K562 (cell line): ENCODE measurements at regions not wholly inside any gene's neighbourhood (a gene's known extent, or its start where the extent isn't known, plus 50 kb on each side); places are given as distances from the start of the nearest gene placed in this dataset.

Experiments used
- ATAC-seq: fragments of 200-7000 bp; cut with Tn5 transposase; 3 replicates; pipeline ENCODE4 v1.9.1; 2020; ENCODE audit warnings: moderate library complexity
- BruUV-seq: library from RNA; stranded (reverse); fragments of 400-500 nt; replicated peaks from 2 replicates; lab custom pipeline; 2021; lab: Mats Ljungman, UMichigan
- CTCF ChIA-PET: fragments of 300-600 bp; formaldehyde crosslinking; extraction: SDS; loops from one replicate; lab custom pipeline; 2021; ENCODE audit warnings: low intra/inter-chr PET ratio; lab: Yijun Ruan, JAX
- POLR2A ChIA-PET: fragments of 300-600, 350-650 bp; sonication (Branson Sonifier 250); formaldehyde crosslinking; extraction: SDS; loops from one replicate; lab custom pipeline; 2021; ENCODE audit warnings: antibody characterized with exemption, inconsistent platforms; lab: Yijun Ruan, JAX
- DNase-seq, 4 experiments: peaks; one replicate each; pipeline versions ENCODE4 v3.0.0 to v3.0.0-alpha.2; 2011 to 2018; ENCODE audit warnings: low spot score in 3 of 4, mixed read lengths in 3 of 4; ENCODE audit errors: extremely low read depth in 1 of 4
- FAIRE-seq: peaks from 2 replicates; lab custom pipeline; 2011; peaks lifted over from hg19 to GRCh38; lab: Jason Lieb, UNC
- H2AFZ ChIP-seq: 2 replicates; pipeline ENCODE4 v1.6.0; 2011; ENCODE audit warnings: low read depth, low read length, control low read depth, inconsistent platforms
- H3K27ac ChIP-seq: fragments of 200-600 bp; 3 replicates; pipeline ENCODE4 v1.8.0; 2011; ENCODE audit warnings: low read depth, mild to moderate bottlenecking, control low read depth, inconsistent platforms, low read length, moderate library complexity, mixed read lengths; ENCODE audit errors: extremely low read depth
- H3K27me3 ChIP-seq, 2 experiments: fragments of 300-600 bp in 1 of 2; 2 replicates in 1 of 2; 3 replicates in 1 of 2; pipeline versions ENCODE4 v1.6.0 to v1.8.0; 2011; ENCODE audit warnings: inconsistent platforms in 2 of 2, low read length in 2 of 2, mild to moderate bottlenecking in 1 of 2, mixed read lengths in 1 of 2, moderate library complexity in 1 of 2; ENCODE audit not compliant: control insufficient read depth in 2 of 2, insufficient read depth in 2 of 2
- H3K36me3 ChIP-seq: fragments of 300-600 bp; 3 replicates; pipeline ENCODE4 v1.8.0; 2011; ENCODE audit warnings: mild to moderate bottlenecking, low read length, inconsistent platforms; ENCODE audit not compliant: control insufficient read depth, insufficient read depth
- H3K4me1 ChIP-seq, 2 experiments: fragments of 200-600 bp in 1 of 2; replicated peaks in 1 of 2; 2 replicates in 1 of 2; 3 replicates in 1 of 2; pipeline versions ENCODE4 v1.5.1 to v1.8.0; 2011; ENCODE audit warnings: inconsistent platforms in 2 of 2, low read length in 2 of 2, mild to moderate bottlenecking in 1 of 2, mixed read lengths in 1 of 2, moderate library complexity in 1 of 2; ENCODE audit not compliant: control insufficient read depth in 2 of 2, insufficient read depth in 2 of 2
- H3K4me2 ChIP-seq: 2 replicates; pipeline ENCODE4 v1.6.1; 2011; ENCODE audit warnings: low read length, control low read depth, inconsistent platforms, mixed read lengths; ENCODE audit not compliant: insufficient read depth
- H3K4me3 ChIP-seq: fragments of 200-600 bp; sonication (generic), shearing (Covaris generic); 2 replicates; pipeline ENCODE4 v1.5.1; 2016; ENCODE audit warnings: control low read depth, inconsistent platforms
- H3K79me2 ChIP-seq: fragments of 200-600 bp; 3 replicates; pipeline ENCODE4 v1.8.0; 2011; ENCODE audit warnings: low read length, inconsistent platforms; ENCODE audit not compliant: control insufficient read depth, insufficient read depth
- H3K9ac ChIP-seq, 2 experiments: 2 replicates each; pipeline versions ENCODE4 v1.6.0 to v1.6.1; 2011; ENCODE audit warnings: low read depth in 2 of 2, low read length in 2 of 2, control low read depth in 1 of 2, inconsistent platforms in 1 of 2, mild to moderate bottlenecking in 1 of 2, mixed read lengths in 1 of 2; ENCODE audit not compliant: insufficient read depth in 1 of 2
- H3K9me1 ChIP-seq: one replicate; pipeline ENCODE4 v1.6.0; 2011; ENCODE audit warnings: inconsistent platforms, mild to moderate bottlenecking, low read length, moderate library complexity; ENCODE audit not compliant: control insufficient read depth, insufficient read depth
- H3K9me3 ChIP-seq: replicated peaks from 2 replicates; pipeline ENCODE4 v1.5.1; 2011; ENCODE audit warnings: low read depth, low read length, inconsistent platforms; ENCODE audit not compliant: control insufficient read depth, insufficient read depth
- H4K20me1 ChIP-seq: replicated peaks from 2 replicates; pipeline ENCODE4 v1.6.1; 2011; ENCODE audit warnings: low read length, inconsistent platforms, mixed read lengths; ENCODE audit not compliant: control insufficient read depth, insufficient read depth
- ATF1 ChIP-seq, 2 experiments: fragments of 450-650 bp in 1 of 2; IDR thresholded peaks; 2 replicates each; pipeline ENCODE4 v1.6.1; 2016; ENCODE audit warnings: missing compliant biosample characterization in 1 of 2, missing genetic modification characterization in 1 of 2
- BRCA1 ChIP-seq, 2 experiments: fragments of 450-650 bp in 1 of 2; sonication (generic) in 1 of 2; formaldehyde crosslinking in 1 of 2; IDR thresholded peaks; 2 replicates each; pipeline versions ENCODE4 v1.5.0 to v1.6.1; 2017 to 2020; ENCODE audit warnings: mild to moderate bottlenecking in 1 of 2, missing genetic modification reagents in 1 of 2
- CSDE1 ChIP-seq, 2 experiments: fragments of 450-650 bp; IDR thresholded peaks; 2 replicates each; pipeline ENCODE4 v1.6.1; 2016; ENCODE audit warnings: mild to moderate bottlenecking in 1 of 2
- E4F1 ChIP-seq: fragments of 250-450 bp; sonication (Bioruptor Pico); IDR thresholded peaks from 2 replicates; pipeline ENCODE4 v1.5.0; 2021; ENCODE audit warnings: mild to moderate bottlenecking, borderline replicate concordance
- FIP1L1 ChIP-seq: fragments of 200-400 bp; formaldehyde crosslinking; IDR thresholded peaks from 2 replicates; pipeline ENCODE4 v1.6.1; 2018; ENCODE audit warnings: mild to moderate bottlenecking, low read depth, low read length; ENCODE audit not compliant: poor library complexity, severe bottlenecking
- GTF2B ChIP-seq: IDR thresholded peaks from 2 replicates; pipeline ENCODE4 v1.6.1; 2011; ENCODE audit not compliant: insufficient read length; ENCODE audit errors: extremely low read depth
- HOMEZ ChIP-seq: fragments of 250-450 bp; sonication (Bioruptor Pico); IDR thresholded peaks from 2 replicates; pipeline ENCODE4 v1.4.0; 2020; ENCODE audit warnings: mild to moderate bottlenecking, moderate library complexity
- HOXB6 ChIP-seq: fragments of 250-450 bp; sonication (Bioruptor Pico); IDR thresholded peaks from 2 replicates; pipeline ENCODE4 v1.5.1; 2022; ENCODE audit warnings: mild to moderate bottlenecking, borderline replicate concordance
- KLF1 ChIP-seq: fragments of 450-650 bp; IDR thresholded peaks from 2 replicates; pipeline ENCODE4 v1.6.1; 2016; ENCODE audit warnings: missing genetic modification characterization, missing compliant biosample characterization
- NCOA2 ChIP-seq, 2 experiments: fragments of 450-650 bp; IDR thresholded peaks; 2 replicates each; pipeline ENCODE4 v1.6.1; 2018; ENCODE audit warnings: mild to moderate bottlenecking in 2 of 2, moderate library complexity in 1 of 2; ENCODE audit not compliant: partially characterized antibody in 2 of 2
- NFYB ChIP-seq: IDR thresholded peaks from 2 replicates; pipeline ENCODE4 v1.6.1; 2011; ENCODE audit warnings: mild to moderate bottlenecking, moderate library complexity; ENCODE audit not compliant: insufficient read length; ENCODE audit errors: extremely low read depth
- PREB ChIP-seq: sonication (generic); formaldehyde crosslinking; IDR thresholded peaks from 2 replicates; pipeline ENCODE4 v1.8.1; 2023; ENCODE audit warnings: mild to moderate bottlenecking, missing genetic modification reagents
- TAF15 ChIP-seq: fragments of 200-400 bp; formaldehyde crosslinking; IDR thresholded peaks from 2 replicates; pipeline ENCODE4 v1.6.1; 2017; ENCODE audit warnings: mild to moderate bottlenecking, low read depth, low read length, moderate library complexity
- ZNF785 ChIP-seq: fragments of 250-450 bp; sonication (Bioruptor Pico); IDR thresholded peaks from 2 replicates; pipeline ENCODE4 v1.4.0; 2020; ENCODE audit warnings: mild to moderate bottlenecking
- WGBS: fragments of 100-300 bp; shearing (Covaris generic); methylation state at CpG from one replicate; pipeline ENCODE4 v1.1.6; 2016; ENCODE audit warnings: low coverage, mixed read lengths; ENCODE audit not compliant: insufficient coverage; ENCODE audit errors: missing lambda C conversion rate; 5-methylcytosine and 5-hydroxymethylcytosine counted together
- in situ Hi-C: fragments of 300-500 bp; cut with MboI; formaldehyde crosslinking; loops from 4 replicates; pipeline ENCODE4 v1.15.0; 2018; ENCODE audit warnings: inconsistent platforms, mixed read lengths
- intact Hi-C: fragments of 100-400 bp; cut with micrococcal nuclease; formaldehyde crosslinking; loops from 2 replicates; pipeline ENCODE4 v1.14.2; 2022

GRCh38 chr7:131051304-131051703, 276.4 kb upstream of the MKLN1 start (continued):
- no peak for TF ChIP-seq FIP1L1
- no peak for TF ChIP-seq PREB (CRISPR knock-in tag)
- no peak for TF ChIP-seq KLF1 (tag)
- no peak for TF ChIP-seq E4F1 (CRISPR knock-in tag)
- TF ChIP-seq CSDE1 (IDR thresholded peaks at IDR 0.05): no peak
- no peak for TF ChIP-seq TAF15
- TF ChIP-seq, all 486 proteins: peak for 0

- ChIA-PET POLR2A (no interaction called here), CTCF (no interaction called here)
- 84% methylated on average over 4 of the region's 4 CpGs for WGBS
- in situ Hi-C loops: no loop called here
- Histone ChIP-seq H3K9me3 (no peaks in the 10 kb centered on the region), H2AFZ (no peak overlapping the region), H3K79me2 (no peaks in the 10 kb centered on the region), H3K9me1 (no peaks in the 10 kb centered on the region), H3K4me2 (no peak overlapping the region), H3K27me3 (no peaks in the 10 kb centered on the region), H4K20me1 (no peaks in the 10 kb centered on the region), H3K9ac (no peak overlapping the region), H3K4me1 (peaks cover 0 to 5% of the 10 kb centered on the region in 2 experiments; a peak in 1 of 5 replicates), H3K36me3 (no peaks in the 10 kb centered on the region), H3K27ac (no peak overlapping the region), H3K4me3 (no peak overlapping the region)
- DNase-seq: no peak
- intact Hi-C loops: no loop called here
- no peak; the same call in 2 of the 3 replicates for ATAC-seq
- TF ChIP-seq HOMEZ: no peak
- no peak for TF ChIP-seq GTF2B
- TF ChIP-seq NCOA2 (IDR thresholded peaks at IDR 0.05; ENCODE audit: partially characterized antibody in 2 of 2): no peak
- TF ChIP-seq ZNF785 (CRISPR knock-in tag): no peak
- TF ChIP-seq HOXB6 (CRISPR knock-in tag): no peak
- TF ChIP-seq BRCA1 (IDR thresholded peaks at IDR 0.05): no peak
- TF ChIP-seq BRCA1 (CRISPR knock-in tag; IDR thresholded peaks at IDR 0.05): no peak
- TF ChIP-seq NFYB: no peak
- TF ChIP-seq ATF1 (CRISPR knock-in tag; IDR thresholded peaks at IDR 0.05): no peak
- no peak for TF ChIP-seq ATF1 (tag; IDR thresholded peaks at IDR 0.05)
- TF ChIP-seq, all 486 proteins: peak for 0
- BruUV-seq: no TSS peak
- no peak for FAIRE-seq
These were observed 275.3 kb upstream of the MKLN1 start for GRCh38 chr7:131052285-131052904.
